NCI-H2029 (cell line): ENCODE measurements at regions not wholly inside any gene's neighbourhood (a gene's known extent, or its start where the extent isn't known, plus 50 kb on each side); places are given as distances from the start of the nearest gene placed in this dataset.
"Not testable (repeated sequence)": the region's sequence is repeated elsewhere in the genome, so short reads cannot be mapped to it uniquely, and the experiment has no call there.

Experiments
- DNase-seq: peaks from one replicate; lab custom pipeline; 2025; lab: John Stamatoyannopoulos, UW

- DNase-seq = no peak
Observed at GRCh38 chr2:193303464-193303863, 1108.7 kb upstream of the TMEFF2 start.

- no peak for DNase-seq
Observed at GRCh38 chr2:193294371-193294770, 1099.6 kb upstream of the TMEFF2 start.

- DNase-seq = no peak
Observed at GRCh38 chr2:193279361-193279760, 1084.6 kb upstream of the TMEFF2 start.

- DNase-seq = peak; percentile 18
Observed at GRCh38 chr2:193276988-193277387, 1082.3 kb upstream of the TMEFF2 start.

GRCh38 chr2:193276560-193276959 is 1081.8 kb upstream of the TMEFF2 start:
- DNase-seq = peak; percentile 49

GRCh38 chr2:193276069-193276468 is 1081.3 kb upstream of the TMEFF2 start:
- DNase-seq = no peak

GRCh38 chr2:193272011-193272410 is 1077.3 kb upstream of the TMEFF2 start:
- DNase-seq = no peak

GRCh38 chr2:193270816-193271215 is 1076.1 kb upstream of the TMEFF2 start:
- no peak for DNase-seq

GRCh38 chr2:193267496-193268002 is 1072.8 kb upstream of the TMEFF2 start:
- no peak for DNase-seq

- DNase-seq = no peak
Observed at GRCh38 chr2:193253014-193253530, 1058.3 kb upstream of the TMEFF2 start.

- DNase-seq = no peak
Observed at GRCh38 chr2:193251909-193252308, 1057.2 kb upstream of the TMEFF2 start.

GRCh38 chr2:193250389-193250788 is 1055.7 kb upstream of the TMEFF2 start:
- no peak for DNase-seq

GRCh38 chr2:193240752-193241151 is 1046.0 kb upstream of the TMEFF2 start:
- no peak for DNase-seq

- DNase-seq = no peak
Observed at GRCh38 chr2:193231634-193232033, 1036.9 kb upstream of the TMEFF2 start.

- no peak for DNase-seq
Observed at GRCh38 chr2:193228276-193228675, 1033.5 kb upstream of the TMEFF2 start.

- DNase-seq = no peak
Observed at GRCh38 chr2:193222454-193222853, 1027.7 kb upstream of the TMEFF2 start.

- DNase-seq = no peak
Observed at GRCh38 chr2:193219413-193219812, 1024.7 kb upstream of the TMEFF2 start.

- no peak for DNase-seq
Observed at GRCh38 chr2:193201583-193201982, 1006.9 kb upstream of the TMEFF2 start.

- DNase-seq = no peak
Observed at GRCh38 chr2:193199322-193199721, 1004.6 kb upstream of the TMEFF2 start.

- DNase-seq = no peak
Observed at GRCh38 chr2:193187816-193188215, 993.1 kb upstream of the TMEFF2 start.

- not testable (repeated sequence) for DNase-seq
Observed at GRCh38 chr2:193170981-193171380, 976.2 kb upstream of the TMEFF2 start.

GRCh38 chr2:193156480-193156879 is 961.7 kb upstream of the TMEFF2 start:
- DNase-seq = no peak

GRCh38 chr2:193154076-193154475 is 959.3 kb upstream of the TMEFF2 start:
- DNase-seq = no peak

- no peak for DNase-seq
Observed at GRCh38 chr2:193153576-193153975, 958.8 kb upstream of the TMEFF2 start.
